ENCODE measurements at regions not wholly inside any gene's neighbourhood (a gene's known extent, or its start where the extent isn't known, plus 50 kb on each side); places are given as distances from the start of the nearest gene placed in this dataset.
A peak's percentile ranks its signal among the peaks of the same experiment; 100 is the strongest.

- H3K27me3 ChIP-seq (ENCODE audit: control insufficient read depth in 3 of 3, insufficient read depth in 3 of 3, low read length in 2 of 3) = no peaks in the 10 kb centered on the region
- DNase-seq (no peak), ATAC-seq (ENCODE audit: insufficient read depth, low FRiP score) (no peak)
- H3K4me3 ChIP-seq = no peak overlapping the region
- H3K36me3 ChIP-seq (ENCODE audit: control insufficient read depth in 4 of 4, insufficient read depth in 4 of 4, low read length in 4 of 4) = no peaks in the 10 kb centered on the region
- H3K9ac ChIP-seq (ENCODE audit: insufficient read depth in 1 of 2, low read length in 2 of 2) = no peak overlapping the region
- TF ChIP-seq, protein P1, sequence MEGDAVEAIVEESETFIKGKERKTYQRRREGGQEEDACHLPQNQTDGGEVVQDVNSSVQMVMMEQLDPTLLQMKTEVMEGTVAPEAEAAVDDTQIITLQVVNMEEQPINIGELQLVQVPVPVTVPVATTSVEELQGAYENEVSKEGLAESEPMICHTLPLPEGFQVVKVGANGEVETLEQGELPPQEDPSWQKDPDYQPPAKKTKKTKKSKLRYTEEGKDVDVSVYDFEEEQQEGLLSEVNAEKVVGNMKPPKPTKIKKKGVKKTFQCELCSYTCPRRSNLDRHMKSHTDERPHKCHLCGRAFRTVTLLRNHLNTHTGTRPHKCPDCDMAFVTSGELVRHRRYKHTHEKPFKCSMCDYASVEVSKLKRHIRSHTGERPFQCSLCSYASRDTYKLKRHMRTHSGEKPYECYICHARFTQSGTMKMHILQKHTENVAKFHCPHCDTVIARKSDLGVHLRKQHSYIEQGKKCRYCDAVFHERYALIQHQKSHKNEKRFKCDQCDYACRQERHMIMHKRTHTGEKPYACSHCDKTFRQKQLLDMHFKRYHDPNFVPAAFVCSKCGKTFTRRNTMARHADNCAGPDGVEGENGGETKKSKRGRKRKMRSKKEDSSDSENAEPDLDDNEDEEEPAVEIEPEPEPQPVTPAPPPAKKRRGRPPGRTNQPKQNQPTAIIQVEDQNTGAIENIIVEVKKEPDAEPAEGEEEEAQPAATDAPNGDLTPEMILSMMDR (IDR thresholded peaks at IDR 0.05; ENCODE audit: control extremely low read depth, extremely low read depth) = no peak
- H3K4me1 ChIP-seq (ENCODE audit: control insufficient read depth in 5 of 5, insufficient read depth in 5 of 5, low read length in 5 of 5) = peaks cover 0 to 10% (median 0%) of the 10 kb centered on the region in 5 donors
- H3K9me3 ChIP-seq (ENCODE audit: control insufficient read depth in 4 of 4, insufficient read depth in 3 of 4, low read length in 3 of 4) = no peaks in the 10 kb centered on the region
- WGBS, 2 donors = 91 to 93% methylated on average over 4 of the region's 4 CpGs
- H3K27ac ChIP-seq (ENCODE audit: low read depth in 1 of 2, low read length in 1 of 2) = no peak overlapping the region
Observed at GRCh38 chr7:27362026-27362425, 119.4 kb downstream of the EVX1 start.

- DNase-seq (peak; percentile 42 to 92 (median 80)), ATAC-seq (ENCODE audit: insufficient read depth, low FRiP score) (peak; percentile 60)
- Histone ChIP-seq H3K36me3 (ENCODE audit: control insufficient read depth in 4 of 4, insufficient read depth in 4 of 4, low read length in 4 of 4) (no peaks in the 10 kb centered on the region), H3K4me3 (no peak overlapping the region), H3K27ac (ENCODE audit: low read depth in 1 of 2, low read length in 1 of 2) (peak overlapping the region in 1 of 2 donors; percentile 72), H3K27me3 (ENCODE audit: control insufficient read depth in 3 of 3, insufficient read depth in 3 of 3, low read length in 2 of 3) (no peaks in the 10 kb centered on the region), H3K9me3 (ENCODE audit: control insufficient read depth in 4 of 4, insufficient read depth in 3 of 4, low read length in 3 of 4) (peaks cover 0 to 7% (median 0%) of the 10 kb centered on the region in 4 donors), H3K4me1 (ENCODE audit: control insufficient read depth in 5 of 5, insufficient read depth in 5 of 5, low read length in 5 of 5) (peaks cover 0 to 10% (median 0%) of the 10 kb centered on the region in 5 donors), H3K9ac (ENCODE audit: insufficient read depth in 1 of 2, low read length in 2 of 2) (peak overlapping the region in 1 of 2 donors; percentile 7)
- WGBS, 2 donors = 60 to 72% methylated on average over 4 of the region's 4 CpGs
- TF ChIP-seq, protein P1 (IDR thresholded peaks at IDR 0.05; ENCODE audit: control extremely low read depth, extremely low read depth) = no peak
Observed at GRCh38 chr7:27364344-27364758, 121.7 kb downstream of the EVX1 start.

DNA sequence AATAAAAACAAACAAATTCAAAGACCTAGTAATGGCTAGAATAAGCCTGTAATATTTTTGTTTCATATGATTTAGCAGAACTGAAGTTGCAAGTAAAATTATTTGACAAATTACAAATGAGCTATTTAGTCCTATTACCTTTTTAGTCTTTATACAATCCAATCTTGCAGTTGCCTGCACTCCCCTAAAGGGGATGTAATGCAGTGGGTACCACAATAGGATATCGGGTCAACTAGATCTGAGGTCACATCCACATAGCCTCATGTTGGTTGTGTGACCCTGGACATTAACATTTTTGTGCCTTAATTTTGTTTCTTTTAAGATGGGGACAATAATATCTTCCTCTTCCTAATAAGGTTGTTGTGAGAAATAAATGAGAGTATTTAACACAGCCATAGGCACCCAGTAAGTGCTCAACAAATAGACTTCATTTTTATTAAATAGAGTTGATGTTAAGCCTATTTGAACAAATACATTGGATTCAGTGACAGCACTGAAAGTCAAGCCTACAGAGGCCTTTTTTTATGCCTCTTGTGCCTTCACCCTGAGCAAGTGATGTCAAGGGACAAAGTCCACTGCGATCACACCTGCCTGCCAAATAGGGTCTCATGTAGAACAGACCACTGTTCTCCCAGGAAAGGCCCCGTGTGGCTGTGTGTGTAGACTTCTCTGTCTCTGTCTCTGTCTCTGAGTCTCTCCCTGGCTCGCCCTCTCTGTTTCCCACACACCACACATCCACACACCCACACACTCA, 124.8 kb downstream of the EVX1 start:
- TF ChIP-seq, protein P1 (IDR thresholded peaks at IDR 0.05; ENCODE audit: control extremely low read depth, extremely low read depth) = no peak
- Histone ChIP-seq H3K4me3 (no peak overlapping the region), H3K9ac (ENCODE audit: insufficient read depth in 1 of 2, low read length in 2 of 2) (no peak overlapping the region), H3K27ac (ENCODE audit: low read depth in 1 of 2, low read length in 1 of 2) (no peak overlapping the region), H3K36me3 (ENCODE audit: control insufficient read depth in 4 of 4, insufficient read depth in 4 of 4, low read length in 4 of 4) (no peaks in the 10 kb centered on the region), H3K4me1 (ENCODE audit: control insufficient read depth in 5 of 5, insufficient read depth in 5 of 5, low read length in 5 of 5) (peaks cover 0 to 10% (median 3%) of the 10 kb centered on the region in 5 donors), H3K9me3 (ENCODE audit: control insufficient read depth in 4 of 4, insufficient read depth in 3 of 4, low read length in 3 of 4) (peaks cover 0 to 7% (median 0%) of the 10 kb centered on the region in 4 donors), H3K27me3 (ENCODE audit: control insufficient read depth in 3 of 3, insufficient read depth in 3 of 3, low read length in 2 of 3) (no peaks in the 10 kb centered on the region)
- no peak for DNase-seq
- ATAC-seq (ENCODE audit: insufficient read depth, low FRiP score) = no peak
- 94 to 98% methylated on average over 4 of the region's 4 CpGs for WGBS, 2 donors

All from lung (tissue), 11 donors.